Heart left ventricle (tissue), 16 donors: ENCODE measurements at regions not wholly inside any gene's neighbourhood (a gene's known extent, or its start where the extent isn't known, plus 50 kb on each side); places are given as distances from the start of the nearest gene placed in this dataset.
A peak's percentile ranks its signal among the peaks of the same experiment; 100 is the strongest.

ENCODE experiments used
- ATAC-seq, 4 donors: fragments of 200-7000 bp; cut with Tn5 transposase; one replicate each; pipeline ENCODE4 v1.9.1; 2020 to 2022; ENCODE audit warnings: moderate library complexity in 4 of 4, mild to moderate bottlenecking in 3 of 4, moderate number of reproducible peaks in 1 of 4
- DNase-seq, 5 donors: peaks; one replicate each; pipeline ENCODE4 v3.0.0-alpha.2; 2020
- H3K27ac ChIP-seq, 12 donors: fragments of 200-600 bp; sonication (generic) in 4 of 12; one replicate each; pipeline versions ENCODE4 v1.5.0 to v1.8.0; 2016 to 2022; ENCODE audit warnings: mild to moderate bottlenecking in 2 of 12
- H3K27me3 ChIP-seq, 9 donors: fragments of 200-600 bp; sonication (generic) in 2 of 9; one replicate each; pipeline versions ENCODE4 v1.5.1 to v1.8.0; 2016 to 2022; ENCODE audit warnings: mild to moderate bottlenecking in 3 of 9
- H3K36me3 ChIP-seq, 9 donors: fragments of 200-600 bp; sonication (generic) in 2 of 9; one replicate each; pipeline versions ENCODE4 v1.5.0 to v1.8.0; 2018 to 2022; ENCODE audit warnings: mild to moderate bottlenecking in 2 of 9
- H3K4me1 ChIP-seq, 12 donors: fragments of 200-600 bp; sonication (generic) in 4 of 12; one replicate each; pipeline versions ENCODE4 v1.5.0 to v1.8.0; 2016 to 2022; ENCODE audit warnings: mild to moderate bottlenecking in 3 of 12
- H3K4me3 ChIP-seq, 12 donors: fragments of 200-600 bp; sonication (generic) in 4 of 12; one replicate each; pipeline versions ENCODE4 v1.5.0 to v1.8.0; 2017 to 2022; ENCODE audit warnings: mild to moderate bottlenecking in 9 of 12, moderate library complexity in 4 of 12
- H3K9me3 ChIP-seq, 12 donors: fragments of 200-600 bp; sonication (generic) in 4 of 12; one replicate each; pipeline versions ENCODE4 v1.5.0 to v1.8.0; 2016 to 2022; ENCODE audit warnings: mild to moderate bottlenecking in 1 of 12
- CTCF ChIP-seq, 12 donors: fragments of 200-600 bp; sonication (generic) in 4 of 12; IDR thresholded peaks; one replicate each; pipeline versions ENCODE4 v1.5.0 to v1.8.0; 2018 to 2022; ENCODE audit warnings: antibody characterized with exemption in 12 of 12, mild to moderate bottlenecking in 5 of 12
- POLR2A ChIP-seq, 2 donors: fragments of 450-650 bp; IDR thresholded peaks; one replicate each; pipeline ENCODE4 v1.6.1; 2017; ENCODE audit warnings: antibody characterized with exemption in 2 of 2, mild to moderate bottlenecking in 2 of 2, moderate library complexity in 2 of 2
- WGBS, 4 donors: extraction: QIAGEN DNeasy Blood & Tissue Kit in 2 of 4; methylation state at CpG; one replicate each; pipeline versions ENCODE4 v1.1.5 to v1.1.7; 2013 to 2018; 5-methylcytosine and 5-hydroxymethylcytosine counted together
- intact Hi-C, 10 donors: fragments of 100-400 bp; cut with DNase I; formaldehyde crosslinking; loops; one replicate each; pipeline versions ENCODE4 v1.11.1 to v1.14.2; 2022
- donor health status: ischemic (EF 13 %, LVEDD 7.1; RV severe dilation, severe dysfunction).
- donor health status: healthy with polysubstance abuse.
- donor health status: DM: no; HTN: yes; CAD: no.
- donor health status: DM: no; HTN: no; CAD: no.
- donor health status: ischemic (EF 25% LVEDD 6.9; RV normal size, moderate dysfunction).
- donor health status: ischemic (EF 25% LVEDD 5.7; RV mildly dilated, moderate dysfunction).
- donor health status: healthy.
- donor health status: DM: yes; HTN: yes; CAD: no.
- donor health status: ischemic (EF 35%, LVEDD 5.7; RV mildly dilated, moderate dysfunction).
- donor health status: nonischemic (EF 11% LVEDD 7.7; RV severe dilation, severe dysfunction).
- donor health status: DM: yes; HTN: yes; CAD: no.
- donor health status: PGD.
- donor health status: ischemic (EF 29% LVEDD 5.4; RV normal size, mild dysfunction).
- donor health status: nonischemic (EF 23%, LVEDD 6.1; RV moderate dilation, normal function).

GRCh38 chr20:12891643-12892042, 117.1 kb upstream of the SPTLC3 start:
- H3K4me1 ChIP-seq, result no peaks in the 10 kb centered on the region
- WGBS, 4 donors, result 75 to 86% (median 78%) methylated on average over 3 of the region's 3 CpGs
- H3K27ac ChIP-seq, result no peak overlapping the region
- no peak overlapping the region for H3K4me3 ChIP-seq
- ATAC-seq (peak in 3 of 4 donors; percentile 51 to 69 (median 60)), DNase-seq (peak in 2 of 5 donors; percentile 31 to 35)
- H3K27me3 ChIP-seq, result no peaks in the 10 kb centered on the region
- no peaks in the 10 kb centered on the region for H3K9me3 ChIP-seq
- no peaks in the 10 kb centered on the region for H3K36me3 ChIP-seq
- intact Hi-C loops, result no loop called here
- TF ChIP-seq CTCF (IDR thresholded peaks at IDR 0.05) (no peak), POLR2A (IDR thresholded peaks at IDR 0.05) (no peak)

- no peaks in the 10 kb centered on the region for H3K4me1 ChIP-seq
- WGBS, 4 donors, result 52 to 75% (median 62%) methylated on average over 5 of the region's 5 CpGs
- DNase-seq, result no peak
- no peak overlapping the region for H3K27ac ChIP-seq
- H3K9me3 ChIP-seq, result no peaks in the 10 kb centered on the region
- H3K36me3 ChIP-seq, result no peaks in the 10 kb centered on the region
- H3K4me3 ChIP-seq, result no peak overlapping the region
- no peak for TF ChIP-seq POLR2A (IDR thresholded peaks at IDR 0.05)
- TF ChIP-seq CTCF (IDR thresholded peaks at IDR 0.05), result no peak
- no peaks in the 10 kb centered on the region for H3K27me3 ChIP-seq
- intact Hi-C loops, result no loop called here
- ATAC-seq, result no peak
Observed at GRCh38 chr20:12893019-12893418, 115.8 kb upstream of the SPTLC3 start.

- TF ChIP-seq POLR2A (IDR thresholded peaks at IDR 0.05), result no peak
- no peak for TF ChIP-seq CTCF (IDR thresholded peaks at IDR 0.05)
- no peaks in the 10 kb centered on the region for H3K27me3 ChIP-seq
- intact Hi-C loops, result no loop called here
- no peaks in the 10 kb centered on the region for H3K4me1 ChIP-seq
- WGBS, 4 donors, result 58 to 67% (median 60%) methylated on average over 6 of the region's 6 CpGs
- no peak overlapping the region for H3K27ac ChIP-seq
- H3K9me3 ChIP-seq, result no peaks in the 10 kb centered on the region
- no peak overlapping the region for H3K4me3 ChIP-seq
- DNase-seq, result no peak
- H3K36me3 ChIP-seq, result no peaks in the 10 kb centered on the region
- ATAC-seq, result no peak
Observed at GRCh38 chr20:12893653-12894052, 115.1 kb upstream of the SPTLC3 start.

GRCh38 chr20:12894089-12894488, 114.7 kb upstream of the SPTLC3 start:
- TF ChIP-seq CTCF (IDR thresholded peaks at IDR 0.05) (no peak), POLR2A (IDR thresholded peaks at IDR 0.05) (no peak)
- no peak for ATAC-seq
- WGBS, 4 donors, result 82 to 89% (median 86%) methylated on average over 7 of the region's 7 CpGs

More at GRCh38 chr20:12894089-12894488, 114.7 kb upstream of the SPTLC3 start:
- intact Hi-C loops, result no loop called here
- no peak for DNase-seq
- H3K27ac ChIP-seq, result no peak overlapping the region
- no peak overlapping the region for H3K4me3 ChIP-seq
- no peaks in the 10 kb centered on the region for H3K27me3 ChIP-seq
- H3K36me3 ChIP-seq, result no peaks in the 10 kb centered on the region
- no peaks in the 10 kb centered on the region for H3K9me3 ChIP-seq
- H3K4me1 ChIP-seq, result no peaks in the 10 kb centered on the region
